HG03354 (cell line): ENCODE measurements at regions not wholly inside any gene's neighbourhood (a gene's known extent, or its start where the extent isn't known, plus 50 kb on each side); places are given as distances from the start of the nearest gene placed in this dataset.

ENCODE experiments used
- ATAC-seq: cut with Tn5 transposase; IDR thresholded peaks from one replicate; pipeline ENCODE4 v1.9.1; 2021; ENCODE audit warnings: mild to moderate bottlenecking; ENCODE audit not compliant: unreplicated experiment, poor library complexity, severe bottlenecking

DNA sequence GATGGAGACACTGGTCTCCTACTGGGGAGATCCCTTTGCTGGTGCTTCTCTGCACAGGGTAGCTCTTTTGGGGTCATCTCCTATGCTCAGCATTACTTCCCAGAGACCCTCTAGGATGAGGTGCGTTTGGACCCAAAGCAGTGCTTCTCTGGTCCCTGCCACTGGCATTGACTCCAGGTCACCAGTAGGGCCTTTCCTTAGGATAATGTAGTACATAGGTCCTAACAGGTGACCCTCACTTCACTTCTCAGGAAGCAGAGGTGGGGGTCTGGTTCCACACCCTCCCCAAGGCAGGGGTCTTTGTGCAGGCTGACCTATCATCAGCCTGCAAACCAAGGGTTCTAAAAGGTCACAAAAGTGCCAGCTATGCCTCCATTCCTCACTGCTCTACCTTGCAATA, 145.8 kb upstream of the HS6ST1 start:
- no peak for ATAC-seq

DNA sequence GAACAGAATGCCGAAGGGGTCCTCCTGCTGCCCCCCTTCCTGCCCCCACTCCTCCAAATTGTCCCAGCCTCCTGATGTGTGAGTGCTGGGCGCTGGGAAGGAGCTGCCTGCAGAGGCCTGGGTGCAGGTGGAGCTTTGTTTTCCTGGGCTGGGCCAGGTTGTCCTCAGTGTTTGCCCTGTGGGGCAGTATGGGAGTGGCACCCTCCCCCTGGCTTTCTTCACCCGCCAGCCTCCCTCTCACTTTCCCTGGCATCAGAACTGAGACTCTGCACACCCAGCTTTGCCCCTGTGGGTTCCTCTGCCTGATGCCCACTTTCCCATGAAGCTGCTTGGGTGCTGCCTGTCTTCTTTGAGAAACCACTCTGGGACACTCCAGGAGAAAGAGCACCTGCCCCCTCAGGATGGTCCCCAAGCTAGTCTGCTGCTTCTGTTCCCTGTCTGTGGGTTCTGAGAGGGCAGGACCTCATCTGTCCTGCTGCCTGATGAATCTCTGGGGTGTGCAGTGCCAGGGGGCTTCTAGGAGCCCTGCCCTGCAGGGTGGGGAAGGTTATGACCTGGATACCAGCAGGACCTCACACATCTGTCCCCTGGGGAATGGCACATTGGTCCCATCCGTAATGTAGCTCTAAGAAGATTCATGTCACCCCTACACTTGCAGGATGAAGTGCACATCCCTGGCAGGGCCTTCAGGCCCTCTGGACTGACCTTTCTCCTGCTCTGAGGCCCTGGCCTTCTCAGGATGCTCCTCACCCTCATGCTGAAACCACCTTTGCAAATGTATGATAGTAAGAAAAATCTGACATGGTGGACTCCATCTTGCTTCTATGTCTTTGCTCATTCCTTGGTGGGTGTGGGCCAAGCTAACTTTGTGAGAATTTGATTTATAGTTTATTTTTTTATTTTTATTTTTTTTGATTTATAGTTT, 146.8 kb upstream of the HS6ST1 start:
- ATAC-seq, result no peak

DNA sequence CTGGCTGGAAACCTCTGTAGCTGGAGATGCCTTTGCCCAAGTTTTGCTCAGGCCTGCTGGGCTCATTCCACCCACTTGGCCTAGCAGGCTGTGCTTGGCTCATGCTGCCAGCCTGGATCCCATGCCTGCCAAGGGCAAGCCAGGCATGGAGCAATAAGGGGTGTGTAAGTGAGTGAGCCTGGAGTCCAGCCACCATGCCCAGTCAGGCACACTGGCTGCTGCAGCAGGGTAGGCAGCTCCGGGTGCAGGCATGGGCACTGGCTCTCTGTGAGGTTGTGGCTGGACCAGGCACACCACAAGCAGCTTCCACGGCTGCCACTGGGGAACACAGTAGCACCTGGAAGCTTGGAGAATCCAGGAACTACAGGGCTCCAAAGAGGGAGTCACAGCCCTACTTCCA, 147.7 kb upstream of the HS6ST1 start:
- no peak for ATAC-seq

DNA sequence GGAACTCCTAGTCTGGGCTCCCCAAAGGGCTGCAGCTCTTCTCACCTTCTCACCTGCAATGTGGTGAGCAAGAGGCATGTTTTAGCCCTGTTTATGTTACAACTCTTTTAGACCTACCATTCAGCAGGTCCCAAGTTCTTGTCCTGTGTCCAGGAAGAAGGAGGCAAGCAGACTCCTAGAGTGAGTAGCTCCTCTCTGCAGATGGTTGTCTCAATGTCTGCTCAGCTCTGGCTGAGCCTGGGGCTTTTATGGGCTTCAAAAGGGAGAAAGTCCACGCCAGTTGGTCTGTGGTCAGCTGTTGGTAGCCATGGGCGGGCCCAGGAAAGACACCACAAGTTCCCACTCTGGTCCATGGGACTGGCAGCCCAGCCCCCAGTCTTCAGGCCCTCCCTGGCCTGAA, 148.1 kb upstream of the HS6ST1 start:
- no peak for ATAC-seq

DNA sequence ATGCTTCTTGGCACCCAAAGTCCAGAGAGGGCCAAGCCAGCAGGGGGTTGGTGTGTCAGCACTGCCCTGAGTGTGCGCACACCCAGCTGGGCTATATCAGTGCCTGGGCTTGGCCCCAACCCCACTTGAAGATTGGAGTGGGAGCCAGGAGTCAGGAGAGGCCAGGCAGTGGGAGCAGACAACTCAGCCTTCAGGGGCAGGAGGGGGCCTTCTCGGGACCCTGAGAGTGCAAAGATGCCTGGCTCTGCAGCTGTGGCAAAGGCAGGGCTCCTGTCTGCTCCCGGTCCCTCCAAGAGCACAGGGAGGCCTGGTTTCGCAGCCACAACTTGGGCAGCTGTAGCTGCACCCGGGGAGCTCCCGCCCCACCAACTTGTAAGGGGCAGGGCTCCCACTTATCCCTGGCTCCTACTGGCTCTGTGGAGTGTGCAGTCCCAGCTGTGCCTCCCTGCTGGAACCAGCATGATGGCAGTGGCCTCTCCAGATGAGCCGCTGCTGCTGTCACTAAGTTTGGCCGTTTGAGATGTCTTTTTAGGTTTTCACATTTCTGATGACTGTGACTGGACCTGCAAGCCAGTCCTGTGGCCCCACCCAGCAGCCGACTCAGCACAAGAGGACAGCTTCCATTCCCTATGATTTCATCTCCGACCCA, 148.8 kb upstream of the HS6ST1 start:
- no peak for ATAC-seq

DNA sequence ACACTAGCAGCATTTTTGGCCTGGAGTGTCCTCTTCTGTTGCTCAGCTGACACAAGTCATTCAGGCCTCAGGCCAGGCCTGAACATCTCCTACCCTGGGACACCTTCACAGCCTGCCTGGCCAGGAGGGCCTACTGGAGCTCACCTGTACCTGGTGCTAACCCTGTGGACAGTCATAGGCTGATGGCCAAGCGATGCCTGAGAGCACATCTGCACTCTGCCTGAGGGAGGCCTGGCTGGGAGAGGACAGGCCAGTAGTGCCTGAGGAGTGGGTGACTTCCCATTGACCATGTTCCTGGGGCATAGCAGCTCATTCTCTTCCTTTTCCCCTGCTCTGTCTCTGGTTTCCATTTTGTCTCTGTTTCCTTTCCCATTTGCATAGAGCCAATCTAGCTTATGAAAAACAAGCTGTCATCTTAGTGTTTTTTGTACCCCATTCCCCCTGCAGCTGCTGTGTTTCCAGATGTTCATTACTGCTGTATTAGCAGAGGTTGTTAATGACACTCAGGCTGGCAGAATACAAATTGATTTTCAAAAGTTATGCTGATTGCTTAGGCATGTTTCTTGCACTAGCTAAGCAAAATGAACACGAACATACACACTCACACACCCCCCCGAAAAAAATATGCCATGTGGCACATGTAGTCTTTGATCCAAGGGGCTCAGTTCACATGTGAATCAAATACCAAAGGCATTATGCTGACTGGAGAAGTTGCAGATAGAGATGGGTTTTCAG, 149.7 kb upstream of the HS6ST1 start:
- no peak for ATAC-seq

DNA sequence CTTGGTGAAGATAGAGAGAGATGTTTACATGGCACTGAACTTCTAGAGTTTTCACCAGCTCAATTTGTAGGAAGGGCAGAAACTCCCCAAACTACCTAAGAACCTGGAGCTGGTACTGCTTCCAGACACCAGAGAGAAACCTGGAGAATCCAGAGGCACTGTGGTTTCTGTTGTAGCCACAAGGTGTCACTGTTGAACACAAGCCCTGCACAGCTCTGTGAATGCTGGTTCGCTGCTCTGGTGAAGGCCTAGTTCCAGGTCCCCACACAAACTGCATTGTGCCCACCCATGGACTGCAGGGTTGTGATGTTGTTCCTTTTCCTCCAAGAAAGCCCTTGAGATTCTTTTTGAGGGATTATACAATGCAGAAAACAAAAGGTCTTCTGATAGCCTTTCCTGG, 150.5 kb upstream of the HS6ST1 start:
- ATAC-seq, result no peak

DNA sequence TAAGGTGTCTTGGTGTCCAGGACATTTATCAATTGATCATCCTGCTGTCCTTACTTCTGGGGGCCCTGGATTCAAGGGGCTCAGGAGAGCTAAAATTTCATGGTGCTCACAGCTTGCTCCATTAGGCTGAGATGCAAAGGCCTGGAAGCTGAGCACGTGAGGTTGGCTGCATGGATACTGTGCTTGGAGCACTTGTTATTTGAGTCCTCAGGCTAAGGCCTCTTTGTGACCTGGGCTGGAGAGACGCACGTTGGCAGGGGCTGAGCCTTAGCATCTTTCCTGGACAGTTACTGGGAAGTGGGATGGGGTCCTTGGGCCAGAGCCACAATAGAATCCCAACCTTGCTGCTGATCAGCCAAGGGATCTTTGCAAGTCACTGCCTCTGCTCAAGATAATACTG, 151.2 kb upstream of the HS6ST1 start:
- ATAC-seq, result no peak

DNA sequence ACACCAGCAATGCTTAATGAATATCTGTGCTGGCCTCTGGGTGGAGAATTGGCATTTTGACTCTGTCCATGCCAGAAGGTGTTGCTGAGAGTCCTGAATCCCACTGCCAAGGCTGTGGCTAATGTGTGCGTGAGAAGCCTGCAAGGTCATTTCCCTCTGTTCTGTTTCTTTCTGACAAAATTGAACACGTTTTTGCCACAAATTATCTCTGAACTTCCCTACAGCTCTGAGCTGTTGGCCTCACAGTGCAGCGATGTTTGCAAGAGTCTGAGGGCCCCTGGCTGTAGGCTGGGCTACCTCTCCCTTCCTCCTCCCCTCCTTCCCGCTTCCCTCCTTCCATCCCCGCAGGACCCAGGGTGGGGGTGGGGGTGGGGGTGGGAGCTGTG, 154.1 kb upstream of the HS6ST1 start:
- peak; percentile 44 for ATAC-seq

DNA sequence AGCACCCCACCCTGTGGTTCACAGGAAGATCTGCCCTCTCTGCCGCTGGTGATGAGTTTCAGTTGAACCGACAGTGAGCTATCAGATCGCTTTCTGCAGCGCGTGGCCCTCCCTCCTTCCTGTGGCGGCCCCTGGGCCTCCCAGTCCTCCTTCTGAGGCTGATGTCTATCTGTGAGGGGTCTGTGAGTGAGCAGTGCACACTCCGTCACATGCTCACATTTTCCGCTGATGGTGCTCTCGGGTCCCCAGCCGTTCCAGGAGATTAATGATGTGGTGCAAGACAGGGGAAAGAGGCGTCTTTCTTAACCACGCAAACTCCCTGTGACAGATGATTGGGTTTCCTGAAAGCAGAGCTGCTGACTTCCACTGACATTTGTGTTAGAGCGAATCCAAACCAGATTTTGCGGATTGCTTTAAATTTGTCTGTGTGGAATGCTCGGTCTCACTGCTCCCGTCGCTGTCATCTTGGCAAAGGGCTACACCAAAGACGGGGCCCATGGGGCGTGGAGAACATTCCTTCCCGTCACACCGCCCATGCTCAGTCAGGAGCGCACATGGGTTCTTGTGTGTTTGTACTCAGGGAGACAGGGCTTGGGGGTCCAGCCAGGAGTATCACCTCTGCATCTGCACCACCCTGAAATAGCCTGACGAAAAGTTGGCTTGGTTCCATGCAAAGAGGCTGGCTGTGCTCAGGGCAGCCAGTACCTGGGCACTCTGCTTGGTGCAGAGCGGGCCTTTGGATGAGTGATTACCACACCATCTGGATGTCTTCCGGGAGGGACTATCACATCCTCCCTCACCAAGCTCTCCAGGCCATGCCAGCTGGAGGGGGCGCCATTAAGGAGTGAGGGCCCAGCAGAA, 154.7 kb upstream of the HS6ST1 start:
- ATAC-seq, result peak; percentile 86

DNA sequence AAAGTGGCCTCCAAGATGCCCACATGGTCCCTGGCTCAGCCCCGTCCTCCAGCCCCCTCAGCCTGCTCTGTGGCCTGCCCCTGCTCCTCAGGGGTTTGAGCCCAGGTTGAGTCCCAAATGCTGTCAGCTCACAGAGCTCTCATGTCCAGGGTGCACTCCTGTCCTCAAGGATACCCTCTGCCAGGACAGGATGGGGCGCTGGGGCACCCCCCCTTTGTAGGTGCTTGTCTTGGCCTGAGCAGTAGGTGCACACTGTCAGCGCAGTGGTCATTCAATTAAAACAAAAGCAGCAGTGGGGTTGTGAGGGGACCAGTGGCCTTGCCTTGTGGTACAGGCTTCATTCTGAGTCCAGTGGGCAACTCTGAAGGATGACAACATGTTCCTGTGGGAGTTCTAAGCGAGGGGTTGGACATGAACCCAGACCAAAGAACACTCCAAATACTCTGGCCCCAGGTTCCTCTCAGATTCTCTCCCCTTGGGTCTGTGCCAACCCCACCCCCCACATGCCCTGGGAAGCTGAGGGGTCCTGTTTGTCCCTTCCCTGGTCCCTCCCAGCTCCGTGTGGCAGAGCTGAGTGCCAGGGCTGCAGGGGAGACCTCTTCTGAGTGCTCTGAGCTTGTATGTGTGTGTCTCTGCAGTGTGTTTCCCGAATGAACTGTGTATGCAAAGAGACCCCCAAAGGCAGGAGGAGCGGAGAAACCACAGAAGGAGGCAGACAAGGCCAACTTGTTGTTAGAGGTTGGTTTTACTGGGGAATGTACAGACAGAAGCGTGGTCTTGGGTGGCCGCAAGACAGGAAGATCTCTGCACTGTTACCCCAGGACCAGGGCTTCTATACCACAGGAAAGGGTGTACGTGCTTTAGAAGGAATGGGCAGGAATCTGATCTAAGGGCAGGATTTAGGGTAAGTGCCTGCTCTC, 155.6 kb upstream of the HS6ST1 start:
- ATAC-seq, result peak; percentile 2

DNA sequence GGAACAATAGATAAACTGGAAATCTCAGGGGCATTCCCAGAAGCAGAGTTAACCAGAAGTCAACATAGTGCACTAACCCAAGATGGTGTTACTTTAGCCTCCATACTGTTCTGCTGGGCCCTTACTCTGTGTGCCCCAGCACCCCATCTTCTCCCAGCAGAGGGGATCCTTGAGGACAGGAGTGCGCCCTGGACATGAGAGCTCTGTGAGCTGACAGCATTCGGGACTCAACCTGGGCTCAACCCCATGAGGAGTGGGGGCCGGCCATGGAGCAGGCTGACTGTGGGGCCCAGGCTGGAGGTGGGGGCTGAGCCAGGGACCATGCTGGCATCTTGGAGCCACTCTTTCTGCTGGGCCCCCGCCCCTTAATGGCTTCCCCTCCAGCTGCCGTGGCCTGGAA, 156.3 kb upstream of the HS6ST1 start:
- no peak for ATAC-seq

DNA sequence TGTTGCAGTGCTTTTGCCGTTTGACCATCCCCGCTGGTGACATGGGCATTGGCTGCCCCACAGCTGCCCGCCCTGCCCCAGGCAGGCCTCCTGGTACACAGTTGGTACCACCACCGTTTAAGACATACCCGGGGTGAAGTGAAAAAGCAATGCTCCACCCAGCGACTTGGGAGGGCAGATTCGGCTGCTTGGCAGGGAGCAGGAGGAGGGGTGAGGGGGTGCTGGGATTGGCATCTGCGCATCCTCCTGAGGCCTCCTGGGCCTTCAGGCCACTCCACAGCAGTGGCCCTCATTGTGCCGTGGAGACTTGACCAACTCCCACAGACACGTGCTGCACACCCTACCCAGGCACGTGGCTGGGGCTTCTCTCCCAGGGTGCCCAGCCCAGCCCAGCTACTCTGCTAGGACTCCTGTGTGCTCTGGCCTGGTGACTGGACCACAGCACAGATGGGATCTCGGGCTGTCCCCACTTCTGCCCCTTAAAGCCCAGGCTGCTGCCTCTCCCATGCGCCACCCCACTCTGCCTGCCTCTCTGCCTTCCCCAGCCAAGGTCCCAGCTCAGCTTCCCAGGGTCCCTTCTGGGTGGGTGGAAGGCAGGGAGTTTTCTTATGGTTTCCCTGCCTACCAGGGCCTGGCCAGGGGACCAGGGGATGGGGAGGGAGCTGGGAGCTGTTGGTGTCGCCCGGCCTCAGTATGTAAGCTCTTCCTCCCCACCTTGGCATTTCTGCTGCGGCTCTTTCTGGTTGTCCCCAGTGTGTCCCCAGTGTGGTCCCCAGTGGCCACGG, 157.0 kb upstream of the HS6ST1 start:
- no peak for ATAC-seq

DNA sequence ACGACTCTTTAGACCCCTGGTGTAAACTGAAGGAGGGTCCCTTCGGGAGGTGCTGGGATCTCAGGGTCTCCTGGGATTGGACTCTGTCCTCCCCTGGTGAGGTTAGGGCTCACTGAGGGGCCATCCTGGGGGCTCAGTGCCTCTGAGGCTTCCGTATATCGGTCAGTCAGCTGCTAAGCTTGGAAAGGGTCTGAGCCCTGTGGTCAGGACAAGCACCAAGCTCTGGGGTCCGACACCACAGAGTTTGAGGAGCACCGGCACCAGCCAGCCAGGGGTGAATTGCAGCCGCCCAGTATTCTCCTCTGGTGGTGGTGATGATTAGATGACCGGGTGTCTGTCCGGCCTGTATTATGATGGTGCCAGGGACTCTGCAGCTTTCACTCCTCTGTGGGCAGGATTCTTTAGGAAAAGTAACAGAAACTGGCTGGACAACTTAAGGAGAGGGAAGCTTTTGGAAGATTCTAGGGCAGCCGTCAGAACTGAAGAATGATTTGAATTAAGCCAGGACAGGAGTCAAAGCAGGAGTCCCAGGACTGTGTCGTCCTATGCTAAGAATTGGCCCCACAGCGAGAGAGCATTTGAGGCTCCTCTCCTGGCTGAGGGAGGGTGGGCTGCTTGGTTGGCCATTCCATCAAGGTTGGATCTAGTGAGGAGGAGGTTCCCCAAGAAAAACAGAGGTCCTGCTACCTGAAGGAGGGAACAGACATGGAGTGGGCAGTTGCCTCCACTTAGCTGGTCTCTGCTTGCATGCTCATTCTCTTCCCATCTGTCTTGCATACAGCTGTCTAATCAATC, 158.6 kb upstream of the HS6ST1 start:
- no peak for ATAC-seq

DNA sequence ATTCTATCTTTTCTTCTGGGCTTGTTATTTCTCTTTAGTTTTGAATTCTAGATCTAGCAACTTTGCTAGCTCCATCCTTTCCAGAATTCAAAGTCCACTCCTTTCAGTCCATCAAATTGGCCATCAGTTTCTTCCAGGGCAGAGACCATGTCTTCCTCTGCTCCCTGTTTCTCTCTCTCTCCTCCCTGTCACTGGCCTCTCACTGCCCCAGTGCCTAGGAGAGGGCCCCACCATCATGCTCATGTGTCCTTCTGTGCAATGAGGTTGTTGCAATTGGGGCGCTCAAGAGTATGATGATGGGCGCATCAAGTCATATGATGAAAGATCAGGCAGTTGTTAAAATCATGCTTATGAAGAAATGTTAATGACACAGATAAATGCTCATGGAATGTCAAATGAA, 159.2 kb upstream of the HS6ST1 start:
- no peak for ATAC-seq

DNA sequence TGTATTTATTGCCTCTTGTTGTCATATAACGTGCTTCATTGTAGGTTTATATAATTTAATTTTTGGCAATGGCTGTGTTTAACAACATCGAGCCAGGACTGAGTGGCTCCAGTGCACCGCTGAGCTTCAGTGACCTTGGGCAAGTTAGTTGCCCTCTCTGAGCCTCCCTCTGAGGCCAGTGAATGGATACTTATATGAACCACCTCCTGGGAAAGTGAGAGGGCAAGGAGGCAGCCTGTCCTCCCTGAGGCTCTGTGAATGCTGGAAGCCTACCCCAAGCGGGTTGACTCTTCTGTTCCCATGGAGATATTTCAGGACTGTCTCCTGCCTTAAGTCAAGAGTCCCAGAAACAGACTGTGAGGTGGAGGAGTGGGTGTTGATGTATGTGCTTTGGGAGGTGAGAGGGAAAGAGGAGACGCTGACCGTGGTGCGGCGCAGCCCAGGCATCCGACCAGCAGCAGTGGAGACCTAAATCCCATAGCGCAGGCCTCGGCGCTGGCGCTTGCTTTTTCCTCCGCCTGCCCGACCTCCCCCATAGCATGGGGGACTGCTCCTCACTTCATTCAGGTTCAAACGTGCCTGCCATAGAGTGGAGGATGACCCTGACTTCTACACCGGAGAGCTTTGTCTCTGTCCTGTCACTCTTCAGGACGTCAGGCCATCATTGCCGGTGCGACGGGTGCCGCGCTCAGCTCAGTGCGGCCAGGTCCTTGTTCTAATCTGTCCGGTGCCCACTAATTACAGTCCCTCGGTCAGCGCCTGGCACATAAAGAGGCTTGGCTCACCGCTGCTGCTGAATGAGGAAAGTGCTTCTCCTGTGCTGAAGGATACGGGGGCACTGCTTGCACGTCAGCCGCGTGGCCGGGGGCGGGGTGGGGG, 167.3 kb upstream of the HS6ST1 start:
- no peak for ATAC-seq
